Astrocyte (in vitro differentiated cells and primary cell): ENCODE measurements at regions not wholly inside any gene's neighbourhood (a gene's known extent, or its start where the extent isn't known, plus 50 kb on each side); places are given as distances from the start of the nearest gene placed in this dataset.

ENCODE experiments used
- CTCF ChIP-seq: IDR thresholded peaks from 2 replicates; pipeline ENCODE4 v1.5.1; 2011; ENCODE audit warnings: low read depth, mild to moderate bottlenecking, inconsistent platforms, low read length, moderate library complexity; ENCODE audit not compliant: insufficient read depth
- EZH2 ChIP-seq: IDR thresholded peaks from 2 replicates; pipeline ENCODE4 v1.6.1; 2012; ENCODE audit warnings: mild to moderate bottlenecking, low read length, inconsistent platforms; ENCODE audit not compliant: insufficient read depth

GRCh38 chr13:26999499-26999898, 172.1 kb downstream of the USP12 start:
- TF ChIP-seq CTCF (no peak), EZH2 (no peak)
